Prostate gland (tissue), 2 donors: ENCODE measurements at regions not wholly inside any gene's neighbourhood (a gene's known extent, or its start where the extent isn't known, plus 50 kb on each side); places are given as distances from the start of the nearest gene placed in this dataset.

Source experiments
- DNase-seq: peaks from one replicate; pipeline ENCODE4 v3.0.0-alpha.2; 2019; ENCODE audit warnings: low spot score
- H3K27ac ChIP-seq, 2 donors: fragments of 200-600 bp; sonication (generic); 2 replicates each; pipeline ENCODE4 v1.5.1; 2017 to 2019
- H3K27me3 ChIP-seq: fragments of 200-600 bp; sonication (generic); replicated peaks from 2 replicates; pipeline ENCODE4 v1.5.1; 2019; ENCODE audit not compliant: insufficient read depth
- H3K36me3 ChIP-seq, 2 donors: fragments of 200-600 bp; sonication (generic); 1 replicate in 1 of 2; 2 replicates in 1 of 2; pipeline versions ENCODE4 v1.5.1 to v1.8.1; 2017 to 2019
- H3K4me1 ChIP-seq: fragments of 200-600 bp; sonication (generic); replicated peaks from 2 replicates; pipeline ENCODE4 v1.5.1; 2019
- H3K4me3 ChIP-seq, 2 donors: fragments of 200-600 bp; sonication (generic); 2 replicates each; pipeline ENCODE4 v1.5.1; 2017 to 2019
- H3K9me3 ChIP-seq: fragments of 200-600 bp; sonication (generic); 2 replicates; pipeline ENCODE4 v1.5.1; 2017
- CTCF ChIP-seq, 4 experiments: fragments of 200-600 bp in 2 of 4; fragments of 450-650 bp in 2 of 4; sonication (generic) in 2 of 4; IDR thresholded peaks; 1 replicate in 3 of 4; 2 replicates in 1 of 4; pipeline ENCODE4 v1.5.1; 2016 to 2019; ENCODE audit warnings: antibody characterized with exemption in 4 of 4, mild to moderate bottlenecking in 2 of 4, moderate library complexity in 2 of 4
- POLR2A ChIP-seq: fragments of 450-650 bp; IDR thresholded peaks from one replicate; pipeline ENCODE4 v1.6.1; 2016; ENCODE audit warnings: antibody characterized with exemption, mild to moderate bottlenecking
- POLR2AphosphoS5 ChIP-seq: sonication (generic); formaldehyde crosslinking; IDR thresholded peaks from one replicate; pipeline ENCODE4 v1.6.1; 2017; ENCODE audit warnings: antibody characterized with exemption
- WGBS: methylation state at CpG from one replicate; pipeline ENCODE4 v1.1.5; 2018; 5-methylcytosine and 5-hydroxymethylcytosine counted together
- intact Hi-C: fragments of 100-400 bp; cut with DNase I; formaldehyde crosslinking; loops from one replicate; pipeline ENCODE4 v1.14.2; 2022

- no peaks in the 10 kb centered on the region for H3K4me1 ChIP-seq
- intact Hi-C loops = loop anchor here (5.0 kb wide), 2 partner anchors 188 to 628 kb away; partner anchors contain the start of gene ODAD2
- H3K27ac ChIP-seq = no peak overlapping the region
- H3K4me3 ChIP-seq = no peak overlapping the region
- no peaks in the 10 kb centered on the region for H3K27me3 ChIP-seq
- DNase-seq = no peak
- TF ChIP-seq POLR2AphosphoS5 (no peak), POLR2A (no peak), CTCF (IDR thresholded peaks at IDR 0.05) (no peak)
- WGBS = 94% methylated on average over 1 of the region's 1 CpG
- no peaks in the 10 kb centered on the region for H3K36me3 ChIP-seq
- no peaks in the 10 kb centered on the region for H3K9me3 ChIP-seq
Observed at GRCh38 chr10:28184810-28185209, 118.1 kb downstream of the MPP7 start.

GRCh38 chr10:28181478-28182096, 121.3 kb downstream of the MPP7 start:
- TF ChIP-seq POLR2AphosphoS5 (no peak), POLR2A (no peak), CTCF (IDR thresholded peaks at IDR 0.05) (no peak)
- Histone ChIP-seq H3K27me3 (no peaks in the 10 kb centered on the region), H3K36me3 (no peaks in the 10 kb centered on the region), H3K9me3 (no peaks in the 10 kb centered on the region), H3K4me1 (no peaks in the 10 kb centered on the region), H3K4me3 (no peak overlapping the region), H3K27ac (no peak overlapping the region)
- WGBS = 75% methylated on average over 7 of the region's 7 CpGs
- intact Hi-C loops = loop anchor here (5.0 kb wide), 2 partner anchors 184 to 624 kb away; partner anchors contain the start of gene ODAD2
- no peak for DNase-seq

GRCh38 chr10:28180654-28181053, 122.2 kb downstream of the MPP7 start:
- H3K27me3 ChIP-seq = no peaks in the 10 kb centered on the region
- intact Hi-C loops = loop anchor here (5.0 kb wide), 2 partner anchors 183 to 623 kb away; partner anchors contain the start of gene ODAD2
- no peaks in the 10 kb centered on the region for H3K36me3 ChIP-seq
- no peaks in the 10 kb centered on the region for H3K9me3 ChIP-seq
- TF ChIP-seq POLR2A (no peak), CTCF (IDR thresholded peaks at IDR 0.05) (no peak), POLR2AphosphoS5 (no peak)
- H3K4me1 ChIP-seq = no peaks in the 10 kb centered on the region
- WGBS = 67% methylated on average over 4 of the region's 4 CpGs
- no peak overlapping the region for H3K27ac ChIP-seq
- no peak for DNase-seq
- no peak overlapping the region for H3K4me3 ChIP-seq

- no peak for DNase-seq
- intact Hi-C loops = loop anchor here (2.0 to 5.0 kb wide), 3 partner anchors 182 to 622 kb away; partner anchors contain the start of genes MKX and ODAD2
- Histone ChIP-seq H3K4me1 (no peaks in the 10 kb centered on the region), H3K27ac (no peak overlapping the region), H3K36me3 (no peaks in the 10 kb centered on the region), H3K9me3 (no peaks in the 10 kb centered on the region), H3K4me3 (no peak overlapping the region), H3K27me3 (no peaks in the 10 kb centered on the region)
- TF ChIP-seq POLR2AphosphoS5 (no peak), POLR2A (no peak), CTCF (IDR thresholded peaks at IDR 0.05) (no peak)
Observed at GRCh38 chr10:28179743-28180099, 123.1 kb downstream of the MPP7 start.
